Suprapubic skin (tissue), 4 donors: ENCODE measurements at regions not wholly inside any gene's neighbourhood (a gene's known extent, or its start where the extent isn't known, plus 50 kb on each side); places are given as distances from the start of the nearest gene placed in this dataset.

Experiments used
- EP300 ChIP-seq: sonication (generic); formaldehyde crosslinking; IDR thresholded peaks from one replicate; pipeline ENCODE4 v1.6.1; 2017; ENCODE audit warnings: antibody characterized with exemption
- POLR2AphosphoS5 ChIP-seq, 3 donors: sonication (generic); formaldehyde crosslinking; IDR thresholded peaks; one replicate each; pipeline ENCODE4 v1.6.1; 2017; ENCODE audit warnings: antibody characterized with exemption in 3 of 3
- TF ChIP-seq, protein P1 (sequence below), 2 donors: fragments of 200-600 bp in 1 of 2; fragments of 450-650 bp in 1 of 2; sonication (generic) in 1 of 2; IDR thresholded peaks; one replicate each; pipeline ENCODE4 v1.5.1; 2016 to 2019; ENCODE audit warnings: antibody characterized with exemption in 2 of 2, mild to moderate bottlenecking in 1 of 2, moderate library complexity in 1 of 2

DNA sequence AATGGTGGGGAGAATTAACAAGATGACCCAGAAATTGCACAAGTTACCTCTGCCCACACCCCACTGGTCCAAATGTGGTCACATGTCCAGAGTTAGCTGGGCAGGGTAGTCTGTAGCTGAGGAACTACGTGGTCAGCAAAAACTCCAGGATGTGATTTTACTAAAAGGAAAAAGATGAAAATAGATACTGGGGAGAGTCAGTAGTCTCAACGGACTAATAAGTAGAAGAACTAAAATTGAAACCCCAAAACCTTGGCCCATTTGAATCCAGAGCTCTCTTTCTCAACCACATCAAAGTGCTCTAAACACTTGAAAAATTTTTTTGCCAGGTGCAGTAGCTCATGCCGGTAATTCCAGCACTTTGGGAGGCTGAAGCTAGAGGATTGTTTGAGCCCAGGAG is 146.3 kb downstream of the SKIDA1 start:
- TF ChIP-seq, protein P1, sequence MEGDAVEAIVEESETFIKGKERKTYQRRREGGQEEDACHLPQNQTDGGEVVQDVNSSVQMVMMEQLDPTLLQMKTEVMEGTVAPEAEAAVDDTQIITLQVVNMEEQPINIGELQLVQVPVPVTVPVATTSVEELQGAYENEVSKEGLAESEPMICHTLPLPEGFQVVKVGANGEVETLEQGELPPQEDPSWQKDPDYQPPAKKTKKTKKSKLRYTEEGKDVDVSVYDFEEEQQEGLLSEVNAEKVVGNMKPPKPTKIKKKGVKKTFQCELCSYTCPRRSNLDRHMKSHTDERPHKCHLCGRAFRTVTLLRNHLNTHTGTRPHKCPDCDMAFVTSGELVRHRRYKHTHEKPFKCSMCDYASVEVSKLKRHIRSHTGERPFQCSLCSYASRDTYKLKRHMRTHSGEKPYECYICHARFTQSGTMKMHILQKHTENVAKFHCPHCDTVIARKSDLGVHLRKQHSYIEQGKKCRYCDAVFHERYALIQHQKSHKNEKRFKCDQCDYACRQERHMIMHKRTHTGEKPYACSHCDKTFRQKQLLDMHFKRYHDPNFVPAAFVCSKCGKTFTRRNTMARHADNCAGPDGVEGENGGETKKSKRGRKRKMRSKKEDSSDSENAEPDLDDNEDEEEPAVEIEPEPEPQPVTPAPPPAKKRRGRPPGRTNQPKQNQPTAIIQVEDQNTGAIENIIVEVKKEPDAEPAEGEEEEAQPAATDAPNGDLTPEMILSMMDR (IDR thresholded peaks at IDR 0.05) = no peak
- TF ChIP-seq POLR2AphosphoS5 (IDR thresholded peaks at IDR 0.05) (no peak), EP300 (no peak)
